GM18867 (cell line): ENCODE measurements at regions not wholly inside any gene's neighbourhood (a gene's known extent, or its start where the extent isn't known, plus 50 kb on each side); places are given as distances from the start of the nearest gene placed in this dataset.
"Not testable (repeated sequence)": the region's sequence is repeated elsewhere in the genome, so short reads cannot be mapped to it uniquely, and the experiment has no call there.

ENCODE experiments used
- ATAC-seq: cut with Tn5 transposase; IDR thresholded peaks from one replicate; pipeline ENCODE4 v1.9.1; 2021; ENCODE audit warnings: mild to moderate bottlenecking, moderate library complexity; ENCODE audit not compliant: unreplicated experiment

GRCh38 chr5:52010454-52010853 lies 627.2 kb downstream of the ISL1 start:
- ATAC-seq: no peak

GRCh38 chr5:52013523-52013922 lies 630.3 kb downstream of the ISL1 start:
- ATAC-seq: no peak

- no peak for ATAC-seq
Measured at GRCh38 chr5:52015760-52016159, 632.5 kb downstream of the ISL1 start.

GRCh38 chr5:52017567-52017966 lies 634.3 kb downstream of the ISL1 start:
- no peak for ATAC-seq

DNA sequence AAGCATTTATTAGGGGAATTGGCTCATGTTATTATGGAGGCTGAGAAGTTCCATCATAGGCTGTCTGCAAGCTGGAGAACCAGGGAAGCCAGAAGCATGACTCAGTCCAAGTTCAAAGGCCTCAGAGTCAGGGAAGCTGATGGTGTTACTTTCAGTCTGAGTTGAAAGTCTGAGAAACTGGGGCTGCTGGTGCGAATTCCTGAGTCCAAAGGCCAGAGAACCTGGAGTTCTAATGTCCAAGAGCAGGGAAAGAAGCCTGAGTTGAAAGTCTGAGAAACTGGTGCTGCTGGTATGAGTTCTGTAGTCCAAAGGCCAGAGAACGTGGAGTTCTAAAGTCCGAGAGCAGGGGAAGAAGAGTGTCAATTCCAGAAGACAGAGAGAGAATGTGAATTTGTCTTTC lies 641.1 kb downstream of the ISL1 start:
- no peak for ATAC-seq

GRCh38 chr5:52029836-52030235 lies 646.6 kb downstream of the ISL1 start:
- ATAC-seq: not testable (repeated sequence)

DNA sequence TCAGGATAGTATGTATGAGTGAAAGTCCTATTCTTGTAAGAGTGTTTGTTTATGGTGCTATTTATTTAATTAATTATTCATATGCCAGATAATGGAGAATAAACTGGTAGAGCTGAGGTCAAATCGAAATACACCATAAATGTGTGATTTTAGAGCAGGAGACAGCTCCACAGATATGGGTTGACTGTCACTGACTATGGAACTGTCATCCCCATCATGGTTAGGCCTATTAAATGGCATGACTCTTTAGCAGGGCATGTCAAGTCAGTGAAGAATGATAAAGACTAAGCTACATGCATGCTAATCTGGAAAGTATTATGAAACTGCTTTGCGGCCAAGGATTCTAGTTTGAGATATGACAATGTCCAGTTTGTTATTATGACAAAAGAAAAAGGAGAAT lies 658.6 kb downstream of the ISL1 start:
- no peak for ATAC-seq

GRCh38 chr5:52043137-52043536 lies 659.9 kb downstream of the ISL1 start:
- ATAC-seq: peak; percentile 11

- ATAC-seq: peak; percentile 71
Measured at GRCh38 chr5:52043543-52043942, 660.3 kb downstream of the ISL1 start.

DNA sequence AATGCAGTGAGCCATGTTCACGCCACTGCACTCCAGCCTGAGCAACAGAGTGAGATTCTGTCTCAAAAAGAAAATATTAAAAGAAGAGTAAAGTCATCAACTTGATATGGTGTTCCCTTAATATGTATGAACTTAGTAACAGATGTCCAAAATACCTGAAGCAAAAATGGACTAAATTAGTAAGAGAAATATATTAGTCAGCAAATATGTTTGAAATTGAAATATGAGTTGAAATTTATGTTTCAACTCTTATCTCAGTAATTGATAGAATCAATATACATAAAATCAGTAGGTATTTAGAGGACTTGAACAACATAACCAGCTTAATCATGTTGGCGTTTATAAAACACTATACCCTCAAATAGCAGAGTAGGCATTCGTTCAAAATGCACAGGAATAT lies 668.5 kb downstream of the ISL1 start:
- ATAC-seq: no peak

DNA sequence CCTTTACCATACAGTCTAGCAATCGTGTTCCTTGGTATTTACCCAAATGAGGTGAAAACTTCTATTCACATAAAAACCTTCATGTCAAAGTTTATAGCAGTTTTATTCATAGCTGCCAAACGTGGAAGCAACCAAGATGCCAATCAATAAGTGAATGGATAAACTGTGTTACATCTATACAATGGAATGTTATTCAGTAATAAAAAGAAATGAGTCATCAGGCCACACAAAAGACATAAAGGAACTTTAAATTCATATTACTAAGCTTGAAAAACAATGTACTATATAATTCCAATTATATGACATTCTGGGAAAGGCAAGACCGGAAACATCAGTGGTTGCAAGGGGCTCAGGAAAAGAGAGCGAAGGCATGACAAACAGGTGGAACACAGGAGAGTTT lies 679.9 kb downstream of the ISL1 start:
- ATAC-seq: no peak

DNA sequence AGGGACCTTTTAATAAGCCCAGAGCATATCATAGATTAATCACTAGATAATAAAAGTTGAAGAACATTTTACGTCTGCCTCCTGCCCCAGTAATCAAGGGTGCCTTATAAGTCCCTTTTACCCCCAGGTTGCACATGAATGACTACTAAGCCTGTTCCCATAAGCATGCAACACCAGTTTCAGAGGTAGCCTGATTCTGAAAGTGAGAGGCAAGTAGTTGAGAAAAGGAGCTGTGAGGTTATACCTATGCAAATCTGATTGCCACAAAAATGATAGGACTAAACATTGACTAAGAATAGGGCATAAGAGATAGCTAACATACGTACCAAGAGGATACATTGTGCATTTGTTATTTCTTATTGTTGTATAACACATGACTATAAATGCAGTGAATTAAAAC lies 681.9 kb downstream of the ISL1 start:
- peak; percentile 87 for ATAC-seq

GRCh38 chr5:52069997-52070396 lies 686.7 kb downstream of the ISL1 start:
- no peak for ATAC-seq

DNA sequence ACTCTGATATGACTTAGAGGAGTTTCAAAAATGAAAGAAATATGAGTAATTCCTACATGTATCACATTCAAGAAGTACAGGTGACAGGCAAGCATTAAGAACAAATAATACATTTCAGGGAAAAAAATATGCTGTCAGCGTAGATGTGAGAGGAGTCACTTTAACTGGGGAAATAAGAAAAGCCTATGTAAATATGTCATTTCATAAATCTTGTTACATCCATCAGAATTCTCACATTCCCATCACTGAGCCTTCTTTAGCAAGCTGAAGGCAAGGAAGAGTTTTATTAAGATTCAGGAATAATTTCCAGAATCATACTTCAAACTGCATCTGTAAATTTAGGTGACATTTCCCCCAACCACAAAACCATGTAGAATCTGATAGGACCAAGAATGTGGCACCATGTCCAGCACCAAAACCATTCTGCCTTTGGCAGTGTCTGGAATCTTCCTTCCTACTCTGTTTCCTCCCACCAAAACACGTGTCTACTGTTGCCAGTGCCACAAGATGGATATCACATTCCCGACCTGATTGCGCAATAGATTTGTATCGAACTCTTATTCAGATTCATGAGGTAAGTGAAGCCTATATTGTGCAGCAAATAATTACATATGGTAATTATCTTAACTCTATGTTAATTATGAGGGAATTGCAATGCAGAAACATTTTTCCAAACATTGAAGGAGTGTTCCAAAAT lies 690.9 kb downstream of the ISL1 start:
- no peak for ATAC-seq

- ATAC-seq: no peak
Measured at GRCh38 chr5:52077941-52078815, 694.9 kb downstream of the ISL1 start.

DNA sequence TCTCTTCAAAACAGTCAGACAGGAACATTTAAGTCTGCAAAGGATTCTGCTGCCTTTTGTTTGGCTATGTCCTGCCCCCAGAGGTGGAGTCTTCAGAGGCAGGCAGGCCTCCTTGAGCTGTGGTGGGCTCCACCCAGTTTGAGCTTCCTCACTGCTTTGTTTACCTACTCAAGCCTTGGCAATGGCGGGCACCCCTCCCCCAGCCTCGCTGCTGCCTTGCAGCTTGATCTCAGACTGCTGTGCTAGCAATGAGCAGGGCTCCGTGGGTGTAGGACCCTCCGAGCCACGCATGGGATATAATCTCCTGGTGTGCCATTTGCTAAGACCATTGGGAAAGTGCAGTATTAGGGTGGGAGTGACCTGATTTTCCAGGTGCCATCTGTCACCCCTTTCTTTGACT lies 685.4 kb upstream of the ITGA1 start:
- not testable (repeated sequence) for ATAC-seq

GRCh38 chr5:52107210-52107905 lies 680.4 kb upstream of the ITGA1 start:
- ATAC-seq: no peak

DNA sequence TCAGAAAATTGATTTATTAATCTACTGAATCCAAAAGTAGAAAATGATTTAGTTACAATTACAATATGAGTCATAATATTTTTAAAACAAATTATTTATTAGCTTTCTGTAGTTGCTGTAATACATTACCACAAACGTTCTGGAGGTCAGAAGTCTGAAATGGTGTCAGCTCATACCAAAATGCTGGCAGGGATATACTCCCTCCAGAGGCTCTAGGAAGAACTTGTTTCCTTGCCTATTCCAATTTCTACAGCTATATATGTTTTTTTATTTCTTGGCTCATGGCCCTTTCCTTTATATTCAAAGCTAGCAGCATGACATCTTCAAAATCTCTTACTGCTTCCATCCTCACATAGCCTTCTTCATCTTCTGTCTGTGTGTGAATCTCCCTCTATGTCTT lies 667.9 kb upstream of the ITGA1 start:
- no peak for ATAC-seq

DNA sequence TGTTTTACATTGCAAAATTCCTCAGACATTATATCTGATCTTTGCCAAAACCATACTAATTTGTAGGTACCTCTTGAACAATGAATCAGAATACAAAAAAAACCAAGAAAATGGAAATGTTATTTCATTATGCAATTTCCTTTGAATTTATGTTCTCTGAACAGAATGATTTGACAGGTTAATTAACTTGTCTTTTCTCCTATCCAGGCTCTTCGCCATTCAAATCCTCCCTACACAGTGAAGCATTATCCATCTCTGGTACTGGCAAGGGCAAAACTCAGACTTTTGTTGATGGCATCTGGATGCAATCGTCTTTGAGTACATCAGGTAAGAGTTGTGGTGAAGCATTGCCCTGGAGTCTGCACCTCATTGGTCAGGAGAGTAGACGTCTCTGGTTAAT lies 655.7 kb upstream of the ITGA1 start:
- ATAC-seq: no peak

GRCh38 chr5:52134013-52134650 lies 653.6 kb upstream of the ITGA1 start:
- ATAC-seq: no peak

GRCh38 chr5:52139888-52140615 lies 647.7 kb upstream of the ITGA1 start:
- no peak for ATAC-seq
